ENCODE measurements at regions not wholly inside any gene's neighbourhood (a gene's known extent, or its start where the extent isn't known, plus 50 kb on each side); places are given as distances from the start of the nearest gene placed in this dataset.

DNA sequence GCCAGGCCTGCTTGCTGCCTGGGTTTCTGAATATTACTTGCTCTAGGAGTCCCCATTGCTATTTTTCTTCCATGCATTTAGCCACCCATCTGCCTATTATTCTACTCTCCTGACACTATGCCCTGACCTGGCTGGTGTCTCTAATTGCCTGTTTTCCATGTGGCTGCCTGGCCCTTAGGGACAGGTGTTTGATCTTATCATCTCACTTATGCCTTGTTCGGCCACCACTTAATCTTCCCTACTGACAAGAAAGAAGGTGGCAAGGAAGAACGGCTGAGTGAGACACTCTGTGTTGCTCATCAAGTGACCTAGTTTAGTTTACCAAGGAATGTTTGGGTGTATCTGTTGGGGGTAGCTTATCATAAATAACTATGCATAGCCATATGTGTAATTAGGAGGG lies 50.4 kb upstream of the RAPH1 start:
- H3K27me3 Mint-ChIP-seq (ENCODE audit: insufficient read depth) = peaks cover 10% of the 10 kb centered on the region
- H3K4me1 Mint-ChIP-seq = peaks cover 12% of the 10 kb centered on the region
- WGBS, 2 experiments (ENCODE audit: insufficient coverage in 1 of 2, insufficient read length in 1 of 2) = 63 to 80% methylated on average over 1 to 2 of the region's 2 CpGs
- H3K36me3 Mint-ChIP-seq (ENCODE audit: low read depth) = no peaks in the 10 kb centered on the region
- Histone ChIP-seq H3K4me1 (ENCODE audit: control insufficient read depth, insufficient read depth, low read length) (no peaks in the 10 kb centered on the region), H3K9me3 (ENCODE audit: control insufficient read depth, low read length) (no peaks in the 10 kb centered on the region), H3K27me3 (ENCODE audit: control insufficient read depth, insufficient read depth, low read length, poor library complexity, severe bottlenecking) (peaks cover 11% of the 10 kb centered on the region), H3K9ac (ENCODE audit: extremely low read depth, low read length, poor library complexity, severe bottlenecking) (no peak overlapping the region), H3K4me3 (ENCODE audit: low read length) (no peak overlapping the region), H3K27ac (ENCODE audit: low read depth, low read length) (no peak overlapping the region), H3K36me3 (ENCODE audit: control insufficient read depth, insufficient read depth, low read length) (no peaks in the 10 kb centered on the region)
- H3K27ac Mint-ChIP-seq = no peak overlapping the region
- H3K9me3 Mint-ChIP-seq = peaks cover 2% of the 10 kb centered on the region
- H3K4me3 Mint-ChIP-seq = no peak overlapping the region
- DNase-seq = no peak
- TF ChIP-seq, protein P1, sequence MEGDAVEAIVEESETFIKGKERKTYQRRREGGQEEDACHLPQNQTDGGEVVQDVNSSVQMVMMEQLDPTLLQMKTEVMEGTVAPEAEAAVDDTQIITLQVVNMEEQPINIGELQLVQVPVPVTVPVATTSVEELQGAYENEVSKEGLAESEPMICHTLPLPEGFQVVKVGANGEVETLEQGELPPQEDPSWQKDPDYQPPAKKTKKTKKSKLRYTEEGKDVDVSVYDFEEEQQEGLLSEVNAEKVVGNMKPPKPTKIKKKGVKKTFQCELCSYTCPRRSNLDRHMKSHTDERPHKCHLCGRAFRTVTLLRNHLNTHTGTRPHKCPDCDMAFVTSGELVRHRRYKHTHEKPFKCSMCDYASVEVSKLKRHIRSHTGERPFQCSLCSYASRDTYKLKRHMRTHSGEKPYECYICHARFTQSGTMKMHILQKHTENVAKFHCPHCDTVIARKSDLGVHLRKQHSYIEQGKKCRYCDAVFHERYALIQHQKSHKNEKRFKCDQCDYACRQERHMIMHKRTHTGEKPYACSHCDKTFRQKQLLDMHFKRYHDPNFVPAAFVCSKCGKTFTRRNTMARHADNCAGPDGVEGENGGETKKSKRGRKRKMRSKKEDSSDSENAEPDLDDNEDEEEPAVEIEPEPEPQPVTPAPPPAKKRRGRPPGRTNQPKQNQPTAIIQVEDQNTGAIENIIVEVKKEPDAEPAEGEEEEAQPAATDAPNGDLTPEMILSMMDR (conservative IDR thresholded peaks at IDR 0.05) = no peak

DNA sequence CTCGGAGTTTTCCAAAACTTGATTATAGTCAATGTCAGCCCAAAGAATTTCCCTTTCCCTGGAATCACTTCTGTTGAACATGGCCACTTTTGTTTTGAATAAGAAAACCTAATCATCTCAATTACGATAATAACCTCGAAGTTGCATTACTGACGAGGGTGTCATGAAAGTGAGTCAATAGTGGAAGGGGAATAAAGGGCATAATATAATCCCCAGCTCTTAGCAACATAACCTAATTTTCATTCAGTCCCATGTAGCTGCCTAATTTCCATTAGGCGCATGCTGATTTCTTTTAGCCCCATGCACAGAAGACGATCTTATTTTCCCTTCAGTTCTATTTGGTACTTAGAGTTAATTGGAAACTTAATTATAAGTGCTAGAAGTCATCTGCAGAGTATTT lies 51.1 kb upstream of the RAPH1 start:
- 85% methylated on average over 6 of the region's 6 CpGs; no CpG with 5 or more reads in 1 of the 2 experiments for WGBS, 2 experiments (ENCODE audit: insufficient coverage in 1 of 2, insufficient read length in 1 of 2)
- no peaks in the 10 kb centered on the region for H3K4me1 ChIP-seq (ENCODE audit: control insufficient read depth, insufficient read depth, low read length)
- H3K27me3 ChIP-seq (ENCODE audit: control insufficient read depth, insufficient read depth, low read length, poor library complexity, severe bottlenecking) = peaks cover 11% of the 10 kb centered on the region
- Mint-ChIP-seq H3K9me3 (peaks cover 2% of the 10 kb centered on the region), H3K36me3 (ENCODE audit: low read depth) (no peaks in the 10 kb centered on the region), H3K27me3 (ENCODE audit: insufficient read depth) (peaks cover 10% of the 10 kb centered on the region), H3K27ac (no peak overlapping the region), H3K4me1 (peaks cover 10% of the 10 kb centered on the region), H3K4me3 (no peak overlapping the region)
- TF ChIP-seq, protein P1 (conservative IDR thresholded peaks at IDR 0.05) = no peak
- DNase-seq = no peak
- no peaks in the 10 kb centered on the region for H3K9me3 ChIP-seq (ENCODE audit: control insufficient read depth, low read length)
- no peak overlapping the region for H3K4me3 ChIP-seq (ENCODE audit: low read length)
- no peak overlapping the region for H3K9ac ChIP-seq (ENCODE audit: extremely low read depth, low read length, poor library complexity, severe bottlenecking)
- no peaks in the 10 kb centered on the region for H3K36me3 ChIP-seq (ENCODE audit: control insufficient read depth, insufficient read depth, low read length)
- H3K27ac ChIP-seq (ENCODE audit: low read depth, low read length) = no peak overlapping the region

DNA sequence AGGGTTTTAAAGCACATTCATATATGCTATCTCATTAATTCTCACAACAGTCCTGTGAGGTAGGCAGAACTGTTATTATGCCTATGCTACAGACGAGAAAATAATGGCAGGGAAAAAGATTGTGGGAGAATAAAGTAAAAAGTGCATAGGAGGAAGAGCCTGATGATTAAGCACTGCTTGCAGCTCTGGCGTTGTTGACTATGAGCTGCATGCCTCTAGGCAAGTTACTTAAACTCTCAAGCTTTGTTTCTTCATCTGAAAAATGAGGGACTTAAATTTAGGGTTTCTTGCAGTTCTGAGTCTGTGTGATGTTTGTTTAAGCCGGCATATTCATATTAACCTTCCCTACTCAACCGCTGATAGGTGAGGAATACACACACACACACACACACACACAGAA lies 51.6 kb upstream of the RAPH1 start:
- Histone ChIP-seq H3K4me1 (ENCODE audit: control insufficient read depth, insufficient read depth, low read length) (no peaks in the 10 kb centered on the region), H3K9me3 (ENCODE audit: control insufficient read depth, low read length) (no peaks in the 10 kb centered on the region), H3K9ac (ENCODE audit: extremely low read depth, low read length, poor library complexity, severe bottlenecking) (no peak overlapping the region), H3K36me3 (ENCODE audit: control insufficient read depth, insufficient read depth, low read length) (no peaks in the 10 kb centered on the region), H3K4me3 (ENCODE audit: low read length) (no peak overlapping the region), H3K27ac (ENCODE audit: low read depth, low read length) (no peak overlapping the region), H3K27me3 (ENCODE audit: control insufficient read depth, insufficient read depth, low read length, poor library complexity, severe bottlenecking) (peaks cover 11% of the 10 kb centered on the region)
- H3K9me3 Mint-ChIP-seq = peaks cover 2% of the 10 kb centered on the region
- H3K4me1 Mint-ChIP-seq = peaks cover 10% of the 10 kb centered on the region
- no peaks in the 10 kb centered on the region for H3K36me3 Mint-ChIP-seq (ENCODE audit: low read depth)
- H3K27me3 Mint-ChIP-seq (ENCODE audit: insufficient read depth) = peaks cover 10% of the 10 kb centered on the region
- H3K27ac Mint-ChIP-seq = no peak overlapping the region
- no peak for DNase-seq
- no peak overlapping the region for H3K4me3 Mint-ChIP-seq
- WGBS, 2 experiments (ENCODE audit: insufficient coverage in 1 of 2, insufficient read length in 1 of 2) = 75 to 93% methylated on average over 2 to 3 of the region's 4 CpGs
- TF ChIP-seq, protein P1 (conservative IDR thresholded peaks at IDR 0.05) = no peak
